Panc1 (cell line): ENCODE measurements at regions not wholly inside any gene's neighbourhood (a gene's known extent, or its start where the extent isn't known, plus 50 kb on each side); places are given as distances from the start of the nearest gene placed in this dataset.

Source experiments
- ATAC-seq: fragments of 200-7000 bp; cut with Tn5 transposase; 2 replicates; pipeline ENCODE4 v1.9.1; 2020; ENCODE audit warnings: mild to moderate bottlenecking, moderate library complexity
- BruUV-seq: library from RNA; stranded (reverse); fragments of 400-500 nt; replicated peaks from 2 replicates; lab custom pipeline; 2021; lab: Mats Ljungman, UMichigan
- CTCF ChIA-PET: fragments of 300-600 bp; sonication (Branson Sonifier 250); formaldehyde crosslinking; loops from one replicate; lab custom pipeline; 2022; ENCODE audit warnings: antibody characterized with exemption; lab: Charles Lee
- POLR2A ChIA-PET: fragments of 300-600 bp; sonication (Branson Sonifier 250); formaldehyde crosslinking; loops from one replicate; lab custom pipeline; 2022; ENCODE audit warnings: antibody characterized with exemption; lab: Charles Lee
- DNase-seq: peaks from one replicate; pipeline ENCODE4 v3.0.0-alpha.2; 2010; ENCODE audit warnings: low read depth, low spot score
- H3K27ac ChIP-seq: 2 replicates; pipeline ENCODE4 v1.5.1; 2011; ENCODE audit warnings: mild to moderate bottlenecking, low read length, inconsistent platforms
- H3K27me3 ChIP-seq: fragments of 200-500 bp; sonication (Bioruptor generic); 2 replicates; pipeline ENCODE4 v1.6.0; 2014; ENCODE audit warnings: low read length, inconsistent platforms; ENCODE audit not compliant: control insufficient read depth, insufficient read depth
- H3K36me3 ChIP-seq: fragments of 200-500 bp; sonication (Bioruptor generic); 2 replicates; pipeline ENCODE4 v1.5.1; 2014; ENCODE audit warnings: inconsistent platforms, mild to moderate bottlenecking, low read length, moderate library complexity; ENCODE audit not compliant: control insufficient read depth, insufficient read depth
- H3K4me1 ChIP-seq: 2 replicates; pipeline ENCODE4 v1.5.1; 2011; ENCODE audit warnings: inconsistent platforms, mild to moderate bottlenecking, low read length, moderate library complexity; ENCODE audit not compliant: control insufficient read depth, insufficient read depth
- H3K4me3 ChIP-seq, 2 experiments: 2 replicates each; pipeline ENCODE4 v1.5.1; 2011 to 2012; ENCODE audit warnings: low read depth in 2 of 2, low read length in 2 of 2, mild to moderate bottlenecking in 2 of 2, inconsistent platforms in 1 of 2, moderate library complexity in 1 of 2
- H3K9me3 ChIP-seq: fragments of 200-500 bp; sonication (Bioruptor generic); 2 replicates; pipeline ENCODE4 v1.5.1; 2014; ENCODE audit warnings: low read depth, mild to moderate bottlenecking, inconsistent platforms, low read length, moderate library complexity; ENCODE audit not compliant: control insufficient read depth, insufficient read depth
- POLR2AphosphoS5 ChIP-seq: IDR thresholded peaks from 2 replicates; pipeline ENCODE4 v1.6.1; 2012; ENCODE audit warnings: mild to moderate bottlenecking, low read depth, low read length, moderate library complexity
- SIN3A ChIP-seq: IDR thresholded peaks from 2 replicates; pipeline ENCODE4 v1.6.1; 2012; ENCODE audit warnings: low read depth, mild to moderate bottlenecking, low read length, moderate library complexity, borderline replicate concordance; ENCODE audit not compliant: insufficient read depth
- TCF7L2 ChIP-seq: IDR thresholded peaks from 2 replicates; pipeline ENCODE4 v1.6.1; 2011; ENCODE audit warnings: mild to moderate bottlenecking, low read depth, low read length, inconsistent platforms
- in situ Hi-C: cut with HindIII; loops from 2 replicates; pipeline ENCODE4 v1.10.0; 2016; ENCODE audit warnings: low sequenced_read_pairs, low pct_unique_long_range_greater_than_20kb
- intact Hi-C: fragments of 100-400 bp; cut with micrococcal nuclease; formaldehyde crosslinking; loops from one replicate; pipeline ENCODE4 v1.10.0; 2022; ENCODE audit not compliant: unreplicated experiment
- TF ChIP-seq, protein P1 (sequence below): fragments of 450-650 bp; IDR thresholded peaks from 2 replicates; pipeline ENCODE4 v1.5.1; 2017; ENCODE audit warnings: mild to moderate bottlenecking
- TF ChIP-seq, protein P2 (sequence below), 2 experiments: IDR thresholded peaks; 2 replicates each; pipeline ENCODE4 v1.6.1; 2011 to 2012; ENCODE audit warnings: low read depth in 2 of 2, control low read depth in 1 of 2, low read length in 1 of 2, mild to moderate bottlenecking in 1 of 2, moderate library complexity in 1 of 2; ENCODE audit not compliant: insufficient read depth in 1 of 2

DNA sequence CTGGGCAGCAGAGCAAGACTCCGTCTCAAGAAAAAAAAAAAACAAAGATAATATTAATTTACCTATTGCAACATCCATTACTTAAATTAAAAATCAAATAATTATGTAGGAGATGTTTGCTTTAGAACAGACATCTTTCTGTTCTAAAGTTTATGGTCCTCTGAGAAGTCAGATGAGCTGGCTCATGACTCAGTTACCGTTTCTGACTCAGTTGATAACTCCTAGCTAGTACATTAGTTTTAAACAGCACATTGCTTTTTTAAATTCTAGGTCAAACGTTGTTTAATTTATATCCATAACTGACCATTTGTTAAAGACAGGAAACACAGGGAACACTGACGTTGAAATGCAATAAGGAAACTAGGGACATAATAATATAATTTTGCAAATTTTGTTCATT lies 162.7 kb downstream of the ETV1 start:
- ATAC-seq (no peak), DNase-seq (no peak)
- ChIA-PET CTCF (no interaction called here), POLR2A (no interaction called here)
- no peak overlapping the region for H3K27ac ChIP-seq
- BruUV-seq: no TSS peak
- no peak for TF ChIP-seq TCF7L2
- TF ChIP-seq SIN3A: no peak
- TF ChIP-seq, protein P1, sequence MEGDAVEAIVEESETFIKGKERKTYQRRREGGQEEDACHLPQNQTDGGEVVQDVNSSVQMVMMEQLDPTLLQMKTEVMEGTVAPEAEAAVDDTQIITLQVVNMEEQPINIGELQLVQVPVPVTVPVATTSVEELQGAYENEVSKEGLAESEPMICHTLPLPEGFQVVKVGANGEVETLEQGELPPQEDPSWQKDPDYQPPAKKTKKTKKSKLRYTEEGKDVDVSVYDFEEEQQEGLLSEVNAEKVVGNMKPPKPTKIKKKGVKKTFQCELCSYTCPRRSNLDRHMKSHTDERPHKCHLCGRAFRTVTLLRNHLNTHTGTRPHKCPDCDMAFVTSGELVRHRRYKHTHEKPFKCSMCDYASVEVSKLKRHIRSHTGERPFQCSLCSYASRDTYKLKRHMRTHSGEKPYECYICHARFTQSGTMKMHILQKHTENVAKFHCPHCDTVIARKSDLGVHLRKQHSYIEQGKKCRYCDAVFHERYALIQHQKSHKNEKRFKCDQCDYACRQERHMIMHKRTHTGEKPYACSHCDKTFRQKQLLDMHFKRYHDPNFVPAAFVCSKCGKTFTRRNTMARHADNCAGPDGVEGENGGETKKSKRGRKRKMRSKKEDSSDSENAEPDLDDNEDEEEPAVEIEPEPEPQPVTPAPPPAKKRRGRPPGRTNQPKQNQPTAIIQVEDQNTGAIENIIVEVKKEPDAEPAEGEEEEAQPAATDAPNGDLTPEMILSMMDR: no peak
- TF ChIP-seq POLR2AphosphoS5: no peak
- TF ChIP-seq, protein P2, sequence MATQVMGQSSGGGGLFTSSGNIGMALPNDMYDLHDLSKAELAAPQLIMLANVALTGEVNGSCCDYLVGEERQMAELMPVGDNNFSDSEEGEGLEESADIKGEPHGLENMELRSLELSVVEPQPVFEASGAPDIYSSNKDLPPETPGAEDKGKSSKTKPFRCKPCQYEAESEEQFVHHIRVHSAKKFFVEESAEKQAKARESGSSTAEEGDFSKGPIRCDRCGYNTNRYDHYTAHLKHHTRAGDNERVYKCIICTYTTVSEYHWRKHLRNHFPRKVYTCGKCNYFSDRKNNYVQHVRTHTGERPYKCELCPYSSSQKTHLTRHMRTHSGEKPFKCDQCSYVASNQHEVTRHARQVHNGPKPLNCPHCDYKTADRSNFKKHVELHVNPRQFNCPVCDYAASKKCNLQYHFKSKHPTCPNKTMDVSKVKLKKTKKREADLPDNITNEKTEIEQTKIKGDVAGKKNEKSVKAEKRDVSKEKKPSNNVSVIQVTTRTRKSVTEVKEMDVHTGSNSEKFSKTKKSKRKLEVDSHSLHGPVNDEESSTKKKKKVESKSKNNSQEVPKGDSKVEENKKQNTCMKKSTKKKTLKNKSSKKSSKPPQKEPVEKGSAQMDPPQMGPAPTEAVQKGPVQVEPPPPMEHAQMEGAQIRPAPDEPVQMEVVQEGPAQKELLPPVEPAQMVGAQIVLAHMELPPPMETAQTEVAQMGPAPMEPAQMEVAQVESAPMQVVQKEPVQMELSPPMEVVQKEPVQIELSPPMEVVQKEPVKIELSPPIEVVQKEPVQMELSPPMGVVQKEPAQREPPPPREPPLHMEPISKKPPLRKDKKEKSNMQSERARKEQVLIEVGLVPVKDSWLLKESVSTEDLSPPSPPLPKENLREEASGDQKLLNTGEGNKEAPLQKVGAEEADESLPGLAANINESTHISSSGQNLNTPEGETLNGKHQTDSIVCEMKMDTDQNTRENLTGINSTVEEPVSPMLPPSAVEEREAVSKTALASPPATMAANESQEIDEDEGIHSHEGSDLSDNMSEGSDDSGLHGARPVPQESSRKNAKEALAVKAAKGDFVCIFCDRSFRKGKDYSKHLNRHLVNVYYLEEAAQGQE (IDR thresholded peaks at IDR 0.05; ENCODE audit: insufficient read depth in 1 of 2, low read depth in 2 of 2, low read length in 1 of 2): no peak
- no peaks in the 10 kb centered on the region for H3K27me3 ChIP-seq
- intact Hi-C loops (no loop called here), in situ Hi-C loops (no loop called here)
- H3K4me3 ChIP-seq: no peak overlapping the region
- H3K9me3 ChIP-seq: peaks cover 2% of the 10 kb centered on the region; the same call in 1 of the 2 replicates
- H3K4me1 ChIP-seq: no peaks in the 10 kb centered on the region
- H3K36me3 ChIP-seq: no peaks in the 10 kb centered on the region

DNA sequence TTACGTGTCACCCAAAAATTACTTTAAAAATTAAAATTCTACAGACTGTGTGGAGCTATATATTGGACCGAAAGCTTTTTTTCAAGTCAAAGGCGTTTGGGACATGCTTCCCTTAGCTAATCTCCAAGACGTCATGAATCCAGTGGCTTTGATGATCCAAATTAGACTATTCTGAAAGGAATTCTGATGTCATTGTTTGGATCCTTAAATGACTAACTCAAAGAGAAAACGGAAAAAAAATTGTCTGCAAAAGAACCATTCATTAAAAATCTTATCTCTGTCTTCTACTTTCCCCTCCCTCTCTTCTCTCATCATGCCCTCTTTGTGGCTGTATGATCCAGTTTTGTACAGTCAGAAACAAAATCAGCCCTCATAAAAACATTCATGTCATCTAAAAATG lies 161.8 kb downstream of the ETV1 start:
- no TSS peak for BruUV-seq
- POLR2A ChIA-PET: no interaction called here
- TF ChIP-seq SIN3A (no peak), TCF7L2 (no peak), POLR2AphosphoS5 (no peak)
- TF ChIP-seq, protein P2 (IDR thresholded peaks at IDR 0.05; ENCODE audit: insufficient read depth in 1 of 2, low read depth in 2 of 2, low read length in 1 of 2): no peak
- TF ChIP-seq, protein P1: no peak
- H3K9me3 ChIP-seq: peaks cover 2% of the 10 kb centered on the region; the same call in 1 of the 2 replicates
- H3K4me3 ChIP-seq: no peak overlapping the region
- ATAC-seq (no peak), DNase-seq (no peak)
- no peak overlapping the region for H3K27ac ChIP-seq
- H3K36me3 ChIP-seq: no peaks in the 10 kb centered on the region
- H3K4me1 ChIP-seq: no peaks in the 10 kb centered on the region
- intact Hi-C loops (no loop called here), in situ Hi-C loops (no loop called here)
- CTCF ChIA-PET: no interaction called here
- no peaks in the 10 kb centered on the region for H3K27me3 ChIP-seq
